ENCODE measurements at regions not wholly inside any gene's neighbourhood (a gene's known extent, or its start where the extent isn't known, plus 50 kb on each side); places are given as distances from the start of the nearest gene placed in this dataset.

DNA sequence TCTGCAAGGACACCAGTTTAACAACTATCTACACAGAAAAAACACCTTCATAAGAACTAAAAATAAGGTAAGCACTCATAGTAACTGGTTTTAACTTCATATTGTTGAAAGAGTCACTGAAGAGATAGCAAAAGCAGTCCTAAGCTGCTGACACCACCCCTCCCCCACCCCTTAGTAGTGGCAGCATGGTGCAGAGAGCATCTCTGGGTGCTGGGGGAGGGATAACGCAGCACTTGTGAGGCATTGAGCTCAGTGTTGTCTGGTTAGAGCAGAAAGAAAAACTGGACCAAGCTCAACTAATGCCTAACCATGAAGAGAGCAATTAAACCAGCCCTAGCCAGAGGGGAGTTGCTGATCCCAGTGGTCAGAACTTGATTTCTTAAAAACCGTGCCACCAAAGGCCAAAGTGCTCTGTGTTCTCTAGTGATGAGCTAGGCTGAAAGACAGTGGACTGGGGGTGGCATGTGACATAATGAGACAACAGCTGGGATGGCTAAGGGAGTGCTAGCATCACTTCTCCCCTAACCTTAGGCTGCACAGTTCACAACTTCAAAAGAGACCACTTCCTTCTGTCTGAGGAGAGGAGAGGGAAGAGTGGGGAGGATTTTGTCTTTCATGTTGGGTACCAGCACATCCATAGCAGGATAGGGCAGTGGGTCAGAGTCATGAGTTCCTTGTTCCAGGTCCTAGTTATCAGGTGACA lies 669.3 kb downstream of the PDHA2 start:
- no peak for DNase-seq (ENCODE audit: low read depth in 4 of 4, low spot score in 3 of 4)

GRCh38 chr4:96519291-96519690 lies 679.4 kb downstream of the PDHA2 start:
- no peak for DNase-seq (ENCODE audit: low read depth in 4 of 4, low spot score in 3 of 4)

DNA sequence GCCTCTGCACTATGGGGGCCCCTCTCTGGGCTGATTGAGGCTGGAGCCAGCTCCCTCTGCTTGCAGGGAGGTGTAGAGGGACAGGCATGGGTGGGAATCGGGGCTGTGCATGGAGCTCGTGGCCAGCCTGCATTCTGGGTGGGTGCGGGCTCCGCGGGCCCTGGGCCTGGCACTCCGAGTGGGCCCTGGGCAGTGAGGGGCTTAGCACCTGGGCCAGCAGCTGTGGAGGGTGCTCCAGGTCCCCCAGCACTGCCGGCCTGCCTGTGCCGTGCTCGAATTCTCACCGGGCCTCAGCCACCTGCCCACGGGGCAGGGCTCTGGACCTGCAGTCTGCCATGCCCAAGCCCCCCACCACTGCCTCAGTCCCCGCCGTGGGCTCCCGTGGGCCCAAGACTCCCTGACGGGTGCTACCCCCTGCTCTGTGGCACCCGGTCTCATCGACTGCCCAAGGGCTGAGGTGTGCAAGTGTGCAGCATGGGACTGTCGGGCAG lies 681.2 kb downstream of the PDHA2 start:
- DNase-seq (ENCODE audit: low read depth in 4 of 4, low spot score in 3 of 4), result no peak

DNA sequence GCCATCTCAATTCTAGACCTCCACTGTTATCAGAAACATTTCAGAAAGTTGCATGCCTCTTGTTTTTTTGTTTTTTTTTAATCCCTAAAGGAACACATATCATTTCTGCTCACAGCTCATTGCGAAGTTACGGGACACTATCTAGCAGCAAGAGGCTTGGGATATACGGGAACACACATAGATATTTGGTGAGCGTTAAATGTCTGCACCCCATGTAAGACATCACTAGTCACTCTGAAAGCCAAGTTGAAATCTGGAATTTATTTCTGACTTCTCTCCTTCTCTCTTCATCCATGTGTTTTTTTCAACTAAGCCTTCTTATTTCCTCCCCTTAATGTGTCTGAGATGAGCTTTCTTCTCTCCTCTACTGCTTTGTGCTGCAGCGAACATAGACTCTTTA lies 683.7 kb downstream of the PDHA2 start:
- DNase-seq (ENCODE audit: low read depth in 4 of 4, low spot score in 3 of 4), result no peak

DNA sequence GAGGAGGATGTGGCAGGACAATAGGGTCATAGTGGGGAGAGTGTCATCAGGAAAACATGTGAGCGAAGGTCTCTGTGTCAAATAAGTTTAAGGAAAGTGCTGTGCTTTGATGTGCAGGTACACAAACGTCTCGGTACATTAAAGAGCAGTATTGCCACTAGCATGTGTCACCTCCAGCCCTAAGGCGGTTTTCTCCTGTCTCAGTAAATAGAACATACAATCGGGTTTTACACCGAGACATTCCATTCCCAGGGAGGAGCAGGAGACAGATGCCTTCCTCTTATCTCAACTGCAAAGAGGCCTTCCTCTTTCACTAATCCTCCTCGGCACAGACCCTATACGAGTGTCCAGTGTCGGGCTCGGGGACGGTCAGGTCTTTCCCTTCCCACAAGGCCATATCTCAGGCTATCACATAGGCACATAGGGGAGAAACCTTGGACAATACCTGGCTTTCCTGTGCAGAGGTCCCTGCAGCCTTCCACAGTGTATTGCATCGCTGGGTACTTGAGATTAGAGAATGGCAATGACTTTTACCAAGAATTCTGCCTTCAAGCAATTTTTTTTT lies 684.5 kb downstream of the PDHA2 start:
- no peak for DNase-seq (ENCODE audit: low read depth in 4 of 4, low spot score in 3 of 4)

DNA sequence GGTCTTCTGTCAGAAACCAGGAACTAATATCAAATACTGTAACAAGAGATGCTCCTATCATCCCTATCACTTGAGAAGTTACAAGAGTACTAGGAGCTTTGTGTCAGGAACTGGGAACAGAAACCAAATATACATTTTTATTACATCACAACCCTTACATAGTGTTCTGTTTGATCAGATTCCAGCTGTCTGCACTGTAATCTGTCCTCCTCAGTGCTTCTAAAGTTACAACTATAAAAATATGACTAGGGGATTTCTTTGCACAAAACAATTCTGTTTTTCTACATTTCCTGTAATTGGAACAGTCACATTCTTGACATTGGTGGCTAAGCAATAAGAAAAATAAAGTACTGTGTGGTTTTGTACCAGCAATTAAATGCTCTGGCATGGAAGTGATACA lies 686.0 kb downstream of the PDHA2 start:
- DNase-seq (ENCODE audit: low read depth in 4 of 4, low spot score in 3 of 4), result no peak

DNA sequence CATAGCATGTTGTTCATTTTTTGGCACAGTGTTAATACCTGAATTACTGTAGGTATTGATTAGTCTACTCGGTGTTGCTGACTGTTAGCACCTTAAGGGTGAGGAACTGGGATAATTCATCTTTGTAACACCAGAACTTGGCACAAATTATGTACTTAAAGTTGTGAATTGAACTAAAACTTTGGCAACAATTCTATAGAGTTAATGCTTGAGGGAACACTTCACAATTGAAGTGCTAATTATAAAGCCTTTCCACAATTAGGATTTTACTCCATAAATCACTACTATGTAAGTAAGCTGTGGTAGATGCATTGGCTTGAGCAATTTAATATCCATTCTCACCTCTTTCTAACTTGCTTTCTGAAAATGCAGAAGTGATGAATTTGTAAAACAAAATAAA lies 686.7 kb downstream of the PDHA2 start:
- DNase-seq (ENCODE audit: low read depth in 4 of 4, low spot score in 3 of 4), result no peak

DNA sequence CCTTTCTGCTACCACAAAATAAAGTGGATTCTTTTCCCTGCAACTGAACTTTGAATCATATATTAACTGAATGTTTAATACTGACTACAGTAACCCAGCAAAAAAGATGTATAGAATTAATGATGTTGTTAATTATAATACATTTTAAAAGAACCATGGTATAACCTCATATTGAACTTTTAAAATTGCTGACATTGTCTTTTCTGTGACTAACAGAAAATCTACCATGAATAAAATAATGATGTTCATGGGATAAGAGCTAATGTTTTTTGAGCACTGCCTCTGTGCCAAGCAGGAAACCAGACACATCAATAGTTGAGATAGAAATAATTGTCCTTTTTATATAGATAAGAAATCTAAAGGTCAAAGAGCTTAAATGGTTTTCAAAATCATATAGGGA lies 691.9 kb downstream of the PDHA2 start:
- DNase-seq (ENCODE audit: low read depth in 4 of 4, low spot score in 3 of 4), result no peak

- DNase-seq (ENCODE audit: low read depth in 4 of 4, low spot score in 3 of 4), result no peak
Observed at GRCh38 chr4:96543346-96543745, 703.5 kb downstream of the PDHA2 start.

DNA sequence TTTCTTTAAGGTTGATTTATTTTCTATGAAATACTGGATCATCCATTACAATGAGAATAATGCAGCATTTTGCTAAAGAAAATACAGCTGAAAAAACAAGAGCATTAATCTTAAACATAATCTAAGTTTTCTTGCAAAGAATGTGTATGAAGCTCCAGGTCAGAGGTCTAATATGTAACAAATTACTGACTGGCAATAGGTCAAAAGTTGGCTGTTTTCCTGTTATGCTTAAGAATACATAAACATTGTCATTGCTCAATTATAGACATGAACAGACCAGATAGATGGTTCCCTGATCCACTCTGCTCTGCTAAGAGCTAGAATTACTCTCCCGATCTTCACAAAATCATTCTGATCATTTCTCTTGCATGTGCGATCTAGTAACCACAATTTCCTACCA lies 718.6 kb downstream of the PDHA2 start:
- DNase-seq (ENCODE audit: low read depth in 4 of 4, low spot score in 3 of 4), result no peak

DNA sequence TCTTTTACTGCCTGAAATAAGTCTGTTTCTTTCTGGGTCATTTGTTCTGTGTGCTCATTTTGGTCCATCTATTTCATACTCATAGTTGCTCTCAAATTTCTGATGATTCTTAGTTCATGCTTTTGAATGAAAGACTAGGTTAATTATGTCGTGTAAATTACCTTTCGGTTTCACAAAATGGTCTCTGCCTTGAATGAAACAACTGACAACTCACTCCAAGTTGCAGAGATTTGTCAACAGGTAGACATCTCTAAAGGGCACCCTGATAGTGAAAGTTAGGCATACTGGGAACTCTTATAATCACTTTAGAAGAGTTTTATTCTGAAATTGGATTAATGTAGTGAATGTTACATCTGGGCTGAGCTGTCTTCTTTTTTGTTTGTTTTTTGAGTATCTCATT lies 726.9 kb downstream of the PDHA2 start:
- no peak for DNase-seq (ENCODE audit: low read depth in 4 of 4, low spot score in 3 of 4)

- DNase-seq (ENCODE audit: low read depth in 4 of 4, low spot score in 3 of 4), result no peak
Observed at GRCh38 chr4:96585304-96585703, 745.4 kb downstream of the PDHA2 start.

- no peak for DNase-seq (ENCODE audit: low read depth in 4 of 4, low spot score in 3 of 4)
Observed at GRCh38 chr4:96593422-96593821, 753.5 kb downstream of the PDHA2 start.

GRCh38 chr4:96598465-96598864 lies 758.6 kb downstream of the PDHA2 start:
- peak; percentile 7 to 26 (median 20) for DNase-seq (ENCODE audit: low read depth in 4 of 4, low spot score in 3 of 4)

DNA sequence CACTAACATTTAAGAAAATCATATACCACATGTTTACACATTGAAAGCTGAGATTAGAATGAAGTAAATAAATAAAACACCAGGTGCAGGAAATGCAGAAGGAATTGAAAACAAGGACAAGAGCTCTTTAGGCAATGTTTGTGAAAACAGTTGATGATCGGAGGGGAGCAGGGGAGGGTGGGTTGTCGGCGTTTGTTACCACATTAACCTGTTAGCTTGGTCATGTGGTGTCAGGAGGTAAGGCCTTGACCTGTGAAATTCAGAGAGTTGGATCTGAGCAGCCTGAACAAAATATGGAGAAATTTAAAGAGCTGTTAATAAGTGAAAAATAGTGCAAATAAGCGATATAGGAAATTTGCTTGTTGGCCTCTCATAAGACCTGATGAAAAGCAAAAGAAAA lies 759.9 kb downstream of the PDHA2 start:
- DNase-seq (ENCODE audit: low read depth in 4 of 4, low spot score in 3 of 4), result no peak

DNA sequence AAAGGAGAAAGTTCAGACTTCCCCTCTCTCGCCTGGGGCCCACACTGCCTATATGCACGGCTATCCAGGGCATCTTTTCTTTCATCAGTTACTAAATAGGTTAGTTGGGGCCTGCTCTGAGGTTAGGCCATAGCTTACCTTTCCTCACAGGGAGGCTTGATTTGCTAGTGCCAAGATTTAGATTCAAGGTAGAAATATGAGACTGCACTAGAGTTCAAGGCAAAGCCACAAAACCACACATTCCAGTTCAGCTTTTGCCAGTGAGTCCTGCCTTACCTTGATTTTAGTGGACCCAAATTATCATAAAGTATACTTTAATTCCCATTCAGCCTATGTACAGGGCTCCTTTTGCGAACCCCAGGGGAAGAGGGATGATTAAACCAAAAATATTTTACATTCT lies 762.8 kb downstream of the PDHA2 start:
- DNase-seq (ENCODE audit: low read depth in 4 of 4, low spot score in 3 of 4), result no peak

DNA sequence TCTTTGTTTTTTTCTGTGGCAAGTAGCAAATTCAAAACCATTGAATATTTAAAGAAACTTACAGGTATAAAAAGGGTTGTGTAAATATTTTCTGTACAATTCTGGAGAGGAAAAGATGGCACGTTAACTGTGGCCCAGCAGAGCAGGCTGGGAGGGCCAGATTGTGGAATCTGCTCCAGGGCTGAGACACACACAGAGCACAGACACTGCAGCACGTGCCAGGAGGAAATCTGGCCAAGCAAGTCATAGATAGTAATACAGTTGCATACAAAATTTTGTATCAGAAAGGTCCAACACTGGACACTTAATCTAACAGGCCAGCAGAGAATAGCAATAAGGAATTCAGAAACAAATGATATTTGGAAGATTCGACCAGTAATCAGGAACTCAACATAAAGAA lies 763.7 kb downstream of the PDHA2 start:
- no peak for DNase-seq (ENCODE audit: low read depth in 4 of 4, low spot score in 3 of 4)

GRCh38 chr4:96606451-96606850 lies 766.6 kb downstream of the PDHA2 start:
- DNase-seq (ENCODE audit: low read depth in 4 of 4, low spot score in 3 of 4), result no peak

GRCh38 chr4:96626023-96626422 lies 786.1 kb downstream of the PDHA2 start:
- no peak for DNase-seq (ENCODE audit: low read depth in 4 of 4, low spot score in 3 of 4)

- no peak for DNase-seq (ENCODE audit: low read depth in 4 of 4, low spot score in 3 of 4)
Observed at GRCh38 chr4:96630839-96631238, 790.9 kb downstream of the PDHA2 start.

- no peak for DNase-seq (ENCODE audit: low read depth in 4 of 4, low spot score in 3 of 4)
Observed at GRCh38 chr4:96637971-96638412, 798.1 kb downstream of the PDHA2 start.

DNA sequence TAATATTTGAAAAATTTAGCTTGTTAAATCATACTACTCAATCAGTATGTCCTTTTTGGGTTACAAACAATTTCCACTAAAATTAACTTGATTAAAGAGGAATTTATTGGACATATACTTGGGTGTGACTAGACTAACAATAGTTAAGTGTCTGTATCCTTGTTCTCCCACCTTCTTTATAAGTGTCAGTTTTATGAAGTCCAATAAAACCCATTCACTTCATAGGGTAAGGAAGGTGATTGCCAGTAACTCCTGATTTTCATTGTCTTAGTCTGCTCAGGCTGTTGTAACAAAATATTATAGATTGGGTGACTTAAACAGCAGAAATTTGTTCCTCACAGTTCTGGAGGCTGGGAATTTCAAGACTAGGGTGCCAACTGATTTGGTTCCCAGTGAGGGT lies 800.0 kb downstream of the PDHA2 start:
- no peak for DNase-seq (ENCODE audit: low read depth in 4 of 4, low spot score in 3 of 4)

GRCh38 chr4:96642490-96642889 lies 802.6 kb downstream of the PDHA2 start:
- no peak for DNase-seq (ENCODE audit: low read depth in 4 of 4, low spot score in 3 of 4)

Measured in left renal pelvis (tissue), 4 donors.